Thyroid gland (tissue), 4 donors: ENCODE measurements at regions not wholly inside any gene's neighbourhood (a gene's known extent, or its start where the extent isn't known, plus 50 kb on each side); places are given as distances from the start of the nearest gene placed in this dataset.

Experiments used
- DNase-seq, 2 donors: peaks; one replicate each; pipeline ENCODE4 v3.0.0-alpha.2; 2019
- H3K27ac ChIP-seq, 3 donors: fragments of 200-600 bp; sonication (generic); 1 replicate in 2 of 3; 2 replicates in 1 of 3; pipeline ENCODE4 v1.5.1; 2016 to 2019; ENCODE audit warnings: mild to moderate bottlenecking in 1 of 3, moderate library complexity in 1 of 3
- H3K27me3 ChIP-seq: fragments of 200-600 bp; sonication (generic); one replicate; pipeline ENCODE4 v1.5.1; 2019
- H3K36me3 ChIP-seq, 2 donors: fragments of 200-600 bp; sonication (generic); one replicate each; pipeline ENCODE4 v1.5.1; 2016 to 2019
- H3K4me1 ChIP-seq, 2 donors: fragments of 200-600 bp; sonication (generic); one replicate each; pipeline ENCODE4 v1.5.1; 2017 to 2019
- H3K4me3 ChIP-seq, 3 donors: fragments of 200-600 bp; sonication (generic); replicated peaks in 1 of 3; 1 replicate in 2 of 3; 2 replicates in 1 of 3; pipeline ENCODE4 v1.5.1; 2016; ENCODE audit warnings: mild to moderate bottlenecking in 1 of 3
- H3K9me3 ChIP-seq: fragments of 200-600 bp; sonication (generic); one replicate; pipeline ENCODE4 v1.5.1; 2017
- POLR2A ChIP-seq, 2 donors: fragments of 450-650 bp; IDR thresholded peaks; one replicate each; pipeline ENCODE4 v1.6.1; 2017; ENCODE audit warnings: antibody characterized with exemption in 2 of 2, mild to moderate bottlenecking in 2 of 2, moderate library complexity in 1 of 2
- WGBS, 2 donors: methylation state at CpG; one replicate each; pipeline ENCODE4 v1.1.5; 2017; 5-methylcytosine and 5-hydroxymethylcytosine counted together
- intact Hi-C: fragments of 100-400 bp; cut with DNase I; formaldehyde crosslinking; loops from one replicate; pipeline ENCODE4 v1.15.1; 2023
- TF ChIP-seq, protein P1 (sequence below), 6 experiments: fragments of 200-600 bp in 3 of 6; fragments of 450-650 bp in 3 of 6; sonication (generic) in 3 of 6; IDR thresholded peaks; one replicate each; pipeline ENCODE4 v1.5.1; 2016 to 2019; ENCODE audit warnings: antibody characterized with exemption in 6 of 6, mild to moderate bottlenecking in 2 of 6, inconsistent platforms in 1 of 6, moderate library complexity in 1 of 6

DNA sequence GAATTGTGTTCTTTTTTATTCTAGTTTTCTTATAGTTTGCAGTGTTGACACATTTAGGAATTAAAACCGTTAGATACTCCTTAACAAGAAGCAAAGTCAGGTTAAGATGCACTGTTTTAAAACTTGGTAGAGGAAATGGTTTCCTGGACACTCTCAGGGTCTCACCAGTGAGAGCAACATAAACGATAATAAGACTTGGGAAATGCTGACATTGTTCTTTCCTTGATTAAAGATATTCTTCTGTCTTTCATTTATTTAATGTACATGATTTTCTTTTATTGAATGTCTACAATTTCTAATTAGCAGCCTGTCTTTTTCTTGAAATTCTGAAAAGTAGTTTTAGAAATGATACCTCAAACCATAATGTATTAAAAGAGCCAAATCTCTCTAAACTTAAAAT lies 707.9 kb upstream of the CHD1 start:
- no peak for DNase-seq
- WGBS, 2 donors: 77 to 78% methylated on average over 2 of the region's 2 CpGs
- no peak overlapping the region for H3K4me3 ChIP-seq
- no peak overlapping the region for H3K27ac ChIP-seq
- no peak for TF ChIP-seq POLR2A (IDR thresholded peaks at IDR 0.05)
- TF ChIP-seq, protein P1, sequence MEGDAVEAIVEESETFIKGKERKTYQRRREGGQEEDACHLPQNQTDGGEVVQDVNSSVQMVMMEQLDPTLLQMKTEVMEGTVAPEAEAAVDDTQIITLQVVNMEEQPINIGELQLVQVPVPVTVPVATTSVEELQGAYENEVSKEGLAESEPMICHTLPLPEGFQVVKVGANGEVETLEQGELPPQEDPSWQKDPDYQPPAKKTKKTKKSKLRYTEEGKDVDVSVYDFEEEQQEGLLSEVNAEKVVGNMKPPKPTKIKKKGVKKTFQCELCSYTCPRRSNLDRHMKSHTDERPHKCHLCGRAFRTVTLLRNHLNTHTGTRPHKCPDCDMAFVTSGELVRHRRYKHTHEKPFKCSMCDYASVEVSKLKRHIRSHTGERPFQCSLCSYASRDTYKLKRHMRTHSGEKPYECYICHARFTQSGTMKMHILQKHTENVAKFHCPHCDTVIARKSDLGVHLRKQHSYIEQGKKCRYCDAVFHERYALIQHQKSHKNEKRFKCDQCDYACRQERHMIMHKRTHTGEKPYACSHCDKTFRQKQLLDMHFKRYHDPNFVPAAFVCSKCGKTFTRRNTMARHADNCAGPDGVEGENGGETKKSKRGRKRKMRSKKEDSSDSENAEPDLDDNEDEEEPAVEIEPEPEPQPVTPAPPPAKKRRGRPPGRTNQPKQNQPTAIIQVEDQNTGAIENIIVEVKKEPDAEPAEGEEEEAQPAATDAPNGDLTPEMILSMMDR (IDR thresholded peaks at IDR 0.05): no peak
- intact Hi-C loops: no loop called here
- H3K4me1 ChIP-seq: no peaks in the 10 kb centered on the region
- no peaks in the 10 kb centered on the region for H3K27me3 ChIP-seq
- no peaks in the 10 kb centered on the region for H3K9me3 ChIP-seq
- H3K36me3 ChIP-seq: no peaks in the 10 kb centered on the region

DNA sequence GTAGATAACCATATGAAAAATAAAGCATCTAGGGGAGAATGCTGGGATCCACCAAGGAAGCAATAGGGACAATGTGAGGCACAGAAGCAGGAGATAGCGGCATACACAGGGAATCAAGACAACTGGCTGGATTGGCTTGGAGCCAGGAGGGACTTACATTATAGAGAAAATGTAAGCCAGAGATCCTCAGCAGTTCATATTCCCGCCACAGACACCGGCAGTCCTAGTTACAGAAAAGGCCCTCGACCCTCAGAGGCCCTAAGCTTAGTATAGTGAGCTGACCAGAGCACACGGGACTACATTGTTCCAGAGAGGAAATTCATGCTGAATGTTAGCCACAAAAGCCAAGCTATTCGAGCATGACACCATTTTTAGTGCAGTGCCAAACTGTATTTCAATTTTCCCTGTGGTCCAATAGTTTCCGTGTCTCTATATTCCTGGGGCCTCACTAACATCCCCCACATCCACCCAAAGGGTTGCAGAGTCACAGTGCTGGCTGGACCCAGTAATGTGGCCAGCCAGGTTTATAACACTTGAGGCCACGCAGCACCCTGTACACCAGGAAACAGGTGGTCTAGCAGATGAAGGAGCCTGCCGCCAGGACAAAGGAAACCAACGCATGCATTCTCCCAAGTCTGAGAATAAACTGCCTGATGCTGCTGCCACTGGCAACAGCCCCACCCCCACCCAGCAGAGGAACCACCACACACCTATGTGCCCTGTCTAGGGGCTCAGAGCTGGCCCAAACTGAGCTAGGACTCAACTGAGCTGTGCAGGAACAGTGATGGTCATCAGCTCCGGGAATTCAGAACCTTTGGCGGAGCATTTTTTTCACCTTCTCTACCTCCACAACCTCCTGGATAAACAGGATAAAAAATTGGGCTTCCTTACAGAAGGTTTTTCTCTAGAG lies 693.2 kb upstream of the CHD1 start:
- intact Hi-C loops: no loop called here
- Histone ChIP-seq H3K9me3 (no peaks in the 10 kb centered on the region), H3K27ac (no peak overlapping the region), H3K4me1 (no peaks in the 10 kb centered on the region), H3K4me3 (no peak overlapping the region), H3K27me3 (no peaks in the 10 kb centered on the region), H3K36me3 (no peaks in the 10 kb centered on the region)
- DNase-seq: no peak
- WGBS, 2 donors: 73 to 80% methylated on average over 12 of the region's 12 CpGs
- TF ChIP-seq, protein P1 (IDR thresholded peaks at IDR 0.05): no peak
- no peak for TF ChIP-seq POLR2A (IDR thresholded peaks at IDR 0.05)

DNA sequence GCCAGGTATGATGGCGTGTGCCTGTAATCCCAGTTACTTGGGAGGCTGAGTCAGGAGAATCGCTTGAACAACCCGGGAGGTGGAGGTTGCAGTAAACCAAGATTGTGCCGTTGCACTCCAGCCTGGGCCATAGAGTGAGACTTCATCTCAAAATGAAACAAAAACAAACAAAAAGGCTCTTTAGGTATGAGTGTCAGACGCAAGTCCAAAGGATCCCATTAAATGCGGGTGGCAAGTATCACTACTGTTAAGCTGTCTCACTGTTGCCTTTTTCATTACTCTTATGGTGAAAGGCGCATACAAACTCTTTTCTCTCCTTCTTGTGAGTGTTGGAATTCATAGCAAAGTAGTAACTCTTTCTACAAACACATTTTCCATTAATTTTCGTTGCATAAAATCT lies 688.5 kb upstream of the CHD1 start:
- intact Hi-C loops: no loop called here
- WGBS, 2 donors: 86% methylated on average over 8 of the region's 8 CpGs

DNA sequence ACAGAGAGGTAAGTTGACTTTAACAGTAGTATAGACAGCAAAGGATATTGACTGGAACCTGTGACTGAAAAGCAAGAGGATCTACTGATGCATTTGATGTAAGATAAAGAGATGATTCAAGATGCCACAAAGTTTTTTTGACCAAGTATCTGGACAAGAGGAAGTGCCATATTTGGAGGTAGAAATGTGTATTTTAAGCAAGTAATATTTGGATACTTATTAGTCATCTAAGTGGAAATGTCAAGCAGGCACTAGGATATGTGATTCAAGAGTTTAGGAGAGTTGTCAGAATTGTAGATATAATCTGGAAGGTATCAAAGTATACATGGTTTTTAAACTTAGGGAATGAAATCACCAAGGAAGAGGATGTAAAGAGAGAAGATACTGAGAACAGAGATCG lies 686.1 kb upstream of the CHD1 start:
- Histone ChIP-seq H3K27me3 (no peaks in the 10 kb centered on the region), H3K27ac (no peak overlapping the region), H3K9me3 (no peaks in the 10 kb centered on the region), H3K36me3 (no peaks in the 10 kb centered on the region), H3K4me3 (no peak overlapping the region), H3K4me1 (no peaks in the 10 kb centered on the region)
- intact Hi-C loops: no loop called here
- no peak for DNase-seq
- no peak for TF ChIP-seq POLR2A (IDR thresholded peaks at IDR 0.05)
- TF ChIP-seq, protein P1 (IDR thresholded peaks at IDR 0.05): no peak
- 75 to 82% methylated on average over 1 of the region's 1 CpG for whole genome bisulfite sequencing, 2 donors

More for the DNA sequence above, 688.5 kb upstream of the CHD1 start:
- Histone ChIP-seq H3K4me3 (no peak overlapping the region), H3K9me3 (no peaks in the 10 kb centered on the region), H3K36me3 (no peaks in the 10 kb centered on the region), H3K27me3 (no peaks in the 10 kb centered on the region), H3K4me1 (no peaks in the 10 kb centered on the region), H3K27ac (no peak overlapping the region)
- TF ChIP-seq POLR2A (IDR thresholded peaks at IDR 0.05): no peak
- TF ChIP-seq, protein P1 (IDR thresholded peaks at IDR 0.05): no peak
- no peak for DNase-seq

DNA sequence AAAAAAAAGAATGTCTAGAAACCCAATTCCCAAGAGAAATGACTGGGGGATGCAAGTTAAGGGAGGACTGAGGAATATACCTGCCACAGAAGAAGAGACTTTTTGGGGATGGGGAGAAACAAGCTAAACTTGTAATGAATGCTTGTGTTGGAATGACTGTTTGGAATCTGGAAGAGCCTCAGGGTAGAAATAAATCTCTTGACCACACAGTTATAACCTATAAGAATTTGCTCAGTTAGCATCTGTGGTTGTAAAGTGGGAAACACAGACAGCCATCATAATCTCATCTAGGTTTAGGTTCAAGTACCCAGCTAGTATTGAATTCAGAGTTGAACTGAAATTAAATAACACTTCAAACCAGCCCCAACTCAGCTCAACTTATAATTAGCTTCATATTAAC lies 678.3 kb upstream of the CHD1 start:
- TF ChIP-seq POLR2A (IDR thresholded peaks at IDR 0.05): no peak
- TF ChIP-seq, protein P1 (IDR thresholded peaks at IDR 0.05): no peak
- H3K36me3 ChIP-seq: no peaks in the 10 kb centered on the region
- no peaks in the 10 kb centered on the region for H3K27me3 ChIP-seq
- H3K4me1 ChIP-seq: no peaks in the 10 kb centered on the region
- H3K27ac ChIP-seq: no peak overlapping the region
- intact Hi-C loops: no loop called here
- no peak overlapping the region for H3K4me3 ChIP-seq
- H3K9me3 ChIP-seq: no peaks in the 10 kb centered on the region
- DNase-seq: no peak
